ENCODE measurements at regions not wholly inside any gene's neighbourhood (a gene's known extent, or its start where the extent isn't known, plus 50 kb on each side); places are given as distances from the start of the nearest gene placed in this dataset.

- no TSS peak for BruUV-seq (replicated peaks)
- Histone ChIP-seq H3K36me3 (ENCODE audit: control insufficient read depth, insufficient read depth, low read length) (no peaks in the 10 kb centered on the region), H3K4me1 (ENCODE audit: control insufficient read depth, insufficient read depth, low read length) (peaks cover under 1% of the 10 kb centered on the region; the same call in 1 of the 2 replicates), H3K9me3 (ENCODE audit: control insufficient read depth, insufficient read depth, low read depth, low read length) (no peaks in the 10 kb centered on the region), H3K27ac (ENCODE audit: low read length) (no peak overlapping the region), H3K4me3 (ENCODE audit: low read depth in 2 of 2, low read length in 2 of 2) (no peak overlapping the region), H3K27me3 (ENCODE audit: control insufficient read depth, insufficient read depth, low read length) (no peaks in the 10 kb centered on the region)
- ATAC-seq, result no peak
- TF ChIP-seq, protein P1, sequence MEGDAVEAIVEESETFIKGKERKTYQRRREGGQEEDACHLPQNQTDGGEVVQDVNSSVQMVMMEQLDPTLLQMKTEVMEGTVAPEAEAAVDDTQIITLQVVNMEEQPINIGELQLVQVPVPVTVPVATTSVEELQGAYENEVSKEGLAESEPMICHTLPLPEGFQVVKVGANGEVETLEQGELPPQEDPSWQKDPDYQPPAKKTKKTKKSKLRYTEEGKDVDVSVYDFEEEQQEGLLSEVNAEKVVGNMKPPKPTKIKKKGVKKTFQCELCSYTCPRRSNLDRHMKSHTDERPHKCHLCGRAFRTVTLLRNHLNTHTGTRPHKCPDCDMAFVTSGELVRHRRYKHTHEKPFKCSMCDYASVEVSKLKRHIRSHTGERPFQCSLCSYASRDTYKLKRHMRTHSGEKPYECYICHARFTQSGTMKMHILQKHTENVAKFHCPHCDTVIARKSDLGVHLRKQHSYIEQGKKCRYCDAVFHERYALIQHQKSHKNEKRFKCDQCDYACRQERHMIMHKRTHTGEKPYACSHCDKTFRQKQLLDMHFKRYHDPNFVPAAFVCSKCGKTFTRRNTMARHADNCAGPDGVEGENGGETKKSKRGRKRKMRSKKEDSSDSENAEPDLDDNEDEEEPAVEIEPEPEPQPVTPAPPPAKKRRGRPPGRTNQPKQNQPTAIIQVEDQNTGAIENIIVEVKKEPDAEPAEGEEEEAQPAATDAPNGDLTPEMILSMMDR (IDR thresholded peaks at IDR 0.05), result no peak
- TF ChIP-seq, protein P2, sequence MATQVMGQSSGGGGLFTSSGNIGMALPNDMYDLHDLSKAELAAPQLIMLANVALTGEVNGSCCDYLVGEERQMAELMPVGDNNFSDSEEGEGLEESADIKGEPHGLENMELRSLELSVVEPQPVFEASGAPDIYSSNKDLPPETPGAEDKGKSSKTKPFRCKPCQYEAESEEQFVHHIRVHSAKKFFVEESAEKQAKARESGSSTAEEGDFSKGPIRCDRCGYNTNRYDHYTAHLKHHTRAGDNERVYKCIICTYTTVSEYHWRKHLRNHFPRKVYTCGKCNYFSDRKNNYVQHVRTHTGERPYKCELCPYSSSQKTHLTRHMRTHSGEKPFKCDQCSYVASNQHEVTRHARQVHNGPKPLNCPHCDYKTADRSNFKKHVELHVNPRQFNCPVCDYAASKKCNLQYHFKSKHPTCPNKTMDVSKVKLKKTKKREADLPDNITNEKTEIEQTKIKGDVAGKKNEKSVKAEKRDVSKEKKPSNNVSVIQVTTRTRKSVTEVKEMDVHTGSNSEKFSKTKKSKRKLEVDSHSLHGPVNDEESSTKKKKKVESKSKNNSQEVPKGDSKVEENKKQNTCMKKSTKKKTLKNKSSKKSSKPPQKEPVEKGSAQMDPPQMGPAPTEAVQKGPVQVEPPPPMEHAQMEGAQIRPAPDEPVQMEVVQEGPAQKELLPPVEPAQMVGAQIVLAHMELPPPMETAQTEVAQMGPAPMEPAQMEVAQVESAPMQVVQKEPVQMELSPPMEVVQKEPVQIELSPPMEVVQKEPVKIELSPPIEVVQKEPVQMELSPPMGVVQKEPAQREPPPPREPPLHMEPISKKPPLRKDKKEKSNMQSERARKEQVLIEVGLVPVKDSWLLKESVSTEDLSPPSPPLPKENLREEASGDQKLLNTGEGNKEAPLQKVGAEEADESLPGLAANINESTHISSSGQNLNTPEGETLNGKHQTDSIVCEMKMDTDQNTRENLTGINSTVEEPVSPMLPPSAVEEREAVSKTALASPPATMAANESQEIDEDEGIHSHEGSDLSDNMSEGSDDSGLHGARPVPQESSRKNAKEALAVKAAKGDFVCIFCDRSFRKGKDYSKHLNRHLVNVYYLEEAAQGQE (IDR thresholded peaks at IDR 0.05; ENCODE audit: insufficient read depth in 1 of 2, low read depth in 2 of 2, low read length in 1 of 2), result no peak
- TF ChIP-seq SIN3A (IDR thresholded peaks at IDR 0.05; ENCODE audit: borderline replicate concordance, insufficient read depth, low read depth, low read length) (no peak), TCF7L2 (IDR thresholded peaks at IDR 0.05; ENCODE audit: low read depth, low read length) (no peak), POLR2AphosphoS5 (IDR thresholded peaks at IDR 0.05; ENCODE audit: low read depth, low read length) (no peak)
- no peak for DNase-seq (ENCODE audit: low read depth, low spot score)
- ChIA-PET CTCF (no interaction called here), POLR2A (no interaction called here)
- intact Hi-C loops (cut with micrococcal nuclease; ENCODE audit: unreplicated experiment), result no loop called here
- in situ Hi-C loops (cut with HindIII; ENCODE audit: low pct_unique_long_range_greater_than_20kb, low sequenced_read_pairs), result no loop called here
Observed at GRCh38 chr4:128512767-128513322, 225.2 kb upstream of the PGRMC2 start.

GRCh38 chr4:128512161-128512560, 224.5 kb upstream of the PGRMC2 start:
- Histone ChIP-seq H3K9me3 (ENCODE audit: control insufficient read depth, insufficient read depth, low read depth, low read length) (no peaks in the 10 kb centered on the region), H3K4me1 (ENCODE audit: control insufficient read depth, insufficient read depth, low read length) (no peaks in the 10 kb centered on the region; the same call in 1 of the 2 replicates), H3K27ac (ENCODE audit: low read length) (no peak overlapping the region), H3K36me3 (ENCODE audit: control insufficient read depth, insufficient read depth, low read length) (no peaks in the 10 kb centered on the region), H3K27me3 (ENCODE audit: control insufficient read depth, insufficient read depth, low read length) (no peaks in the 10 kb centered on the region), H3K4me3 (ENCODE audit: low read depth in 2 of 2, low read length in 2 of 2) (no peak overlapping the region)
- DNase-seq (ENCODE audit: low read depth, low spot score), result no peak
- intact Hi-C loops (cut with micrococcal nuclease; ENCODE audit: unreplicated experiment) (no loop called here), in situ Hi-C loops (cut with HindIII; ENCODE audit: low pct_unique_long_range_greater_than_20kb, low sequenced_read_pairs) (no loop called here)
- POLR2A ChIA-PET, result no interaction called here
- CTCF ChIA-PET, result no interaction called here
- no peak for TF ChIP-seq TCF7L2 (IDR thresholded peaks at IDR 0.05; ENCODE audit: low read depth, low read length)
- TF ChIP-seq, protein P1 (IDR thresholded peaks at IDR 0.05), result no peak
- no peak for TF ChIP-seq POLR2AphosphoS5 (IDR thresholded peaks at IDR 0.05; ENCODE audit: low read depth, low read length)
- TF ChIP-seq, protein P2 (IDR thresholded peaks at IDR 0.05; ENCODE audit: insufficient read depth in 1 of 2, low read depth in 2 of 2, low read length in 1 of 2), result no peak
- no peak for TF ChIP-seq SIN3A (IDR thresholded peaks at IDR 0.05; ENCODE audit: borderline replicate concordance, insufficient read depth, low read depth, low read length)
- ATAC-seq, result no peak
- BruUV-seq (replicated peaks), result no TSS peak
